Fibroblast of lung (primary cell): ENCODE measurements at regions not wholly inside any gene's neighbourhood (a gene's known extent, or its start where the extent isn't known, plus 50 kb on each side); places are given as distances from the start of the nearest gene placed in this dataset.

Source experiments
- CTCF ChIP-seq, 2 donors: IDR thresholded peaks in 1 of 2; conservative IDR thresholded peaks in 1 of 2; 1 replicate in 1 of 2; 2 replicates in 1 of 2; pipeline ENCODE4 v1.5.1; 2011 to 2012; ENCODE audit warnings: low read length in 2 of 2, control low read depth in 1 of 2, inconsistent platforms in 1 of 2, low read depth in 1 of 2, mild to moderate bottlenecking in 1 of 2
- EZH2 ChIP-seq: IDR thresholded peaks from 2 replicates; pipeline ENCODE4 v1.5.1; 2012; ENCODE audit warnings: low read length, control low read depth, mild to moderate bottlenecking; ENCODE audit errors: missing control alignments

GRCh38 chr9:21720758-21721157, 81.7 kb upstream of the MTAP start:
- TF ChIP-seq CTCF (conservative IDR thresholded peaks at IDR 0.05 in 1 of 2, IDR thresholded peaks at IDR 0.05 in 1 of 2; ENCODE audit: low read depth in 1 of 2, low read length in 2 of 2) (no peak), EZH2 (no peak)
